ENCODE measurements at regions not wholly inside any gene's neighbourhood (a gene's known extent, or its start where the extent isn't known, plus 50 kb on each side); places are given as distances from the start of the nearest gene placed in this dataset.

GRCh38 chr1:88398338-88398737 lies 285.7 kb upstream of the PKN2 start:
- TF ChIP-seq, protein P1, sequence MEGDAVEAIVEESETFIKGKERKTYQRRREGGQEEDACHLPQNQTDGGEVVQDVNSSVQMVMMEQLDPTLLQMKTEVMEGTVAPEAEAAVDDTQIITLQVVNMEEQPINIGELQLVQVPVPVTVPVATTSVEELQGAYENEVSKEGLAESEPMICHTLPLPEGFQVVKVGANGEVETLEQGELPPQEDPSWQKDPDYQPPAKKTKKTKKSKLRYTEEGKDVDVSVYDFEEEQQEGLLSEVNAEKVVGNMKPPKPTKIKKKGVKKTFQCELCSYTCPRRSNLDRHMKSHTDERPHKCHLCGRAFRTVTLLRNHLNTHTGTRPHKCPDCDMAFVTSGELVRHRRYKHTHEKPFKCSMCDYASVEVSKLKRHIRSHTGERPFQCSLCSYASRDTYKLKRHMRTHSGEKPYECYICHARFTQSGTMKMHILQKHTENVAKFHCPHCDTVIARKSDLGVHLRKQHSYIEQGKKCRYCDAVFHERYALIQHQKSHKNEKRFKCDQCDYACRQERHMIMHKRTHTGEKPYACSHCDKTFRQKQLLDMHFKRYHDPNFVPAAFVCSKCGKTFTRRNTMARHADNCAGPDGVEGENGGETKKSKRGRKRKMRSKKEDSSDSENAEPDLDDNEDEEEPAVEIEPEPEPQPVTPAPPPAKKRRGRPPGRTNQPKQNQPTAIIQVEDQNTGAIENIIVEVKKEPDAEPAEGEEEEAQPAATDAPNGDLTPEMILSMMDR (IDR thresholded peaks at IDR 0.05) = no peak
- TF ChIP-seq POLR2A (IDR thresholded peaks at IDR 0.05) = no peak

All from testis (tissue), 2 donors.